ENCODE measurements at regions not wholly inside any gene's neighbourhood (a gene's known extent, or its start where the extent isn't known, plus 50 kb on each side); places are given as distances from the start of the nearest gene placed in this dataset.
"Not testable (repeated sequence)": the region's sequence is repeated elsewhere in the genome, so short reads cannot be mapped to it uniquely, and the experiment has no call there.

DNA sequence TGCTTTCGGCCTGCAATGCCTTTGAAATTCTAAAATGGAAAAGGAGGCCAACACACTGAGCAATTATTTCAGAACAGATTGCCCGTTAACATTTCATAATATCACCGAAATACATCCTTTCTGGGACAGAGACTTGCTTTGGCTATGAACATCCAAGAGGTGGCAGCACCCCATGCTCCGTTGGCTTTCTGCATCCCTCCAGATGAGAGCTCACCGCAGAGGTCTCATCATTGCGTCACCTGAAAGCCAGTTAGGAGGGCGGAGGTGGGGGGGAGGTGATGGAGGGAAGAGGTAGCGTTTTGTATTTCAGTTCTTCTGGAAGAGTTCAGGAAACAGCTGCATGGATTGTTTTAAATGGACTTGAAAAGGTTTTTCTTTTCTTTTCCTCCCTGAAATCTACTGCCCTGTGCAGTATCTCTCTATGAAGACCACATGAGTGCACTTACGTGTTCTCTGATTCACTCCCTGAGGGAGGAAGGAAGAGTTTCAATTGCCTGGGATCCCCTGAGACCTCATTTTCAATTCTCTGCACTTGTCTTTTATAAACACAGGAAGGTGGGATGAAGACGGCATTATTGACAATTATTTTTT lies 166.8 kb upstream of the PGRMC2 start:
- peak; percentile 94 for DNase-seq (ENCODE audit: low read depth, low spot score)

- no peak for DNase-seq (ENCODE audit: low read depth, low spot score)
Observed at GRCh38 chr4:128452415-128452814, 164.8 kb upstream of the PGRMC2 start.

GRCh38 chr4:128451270-128451905 lies 163.8 kb upstream of the PGRMC2 start:
- peak; percentile 27 for DNase-seq (ENCODE audit: low read depth, low spot score)

DNA sequence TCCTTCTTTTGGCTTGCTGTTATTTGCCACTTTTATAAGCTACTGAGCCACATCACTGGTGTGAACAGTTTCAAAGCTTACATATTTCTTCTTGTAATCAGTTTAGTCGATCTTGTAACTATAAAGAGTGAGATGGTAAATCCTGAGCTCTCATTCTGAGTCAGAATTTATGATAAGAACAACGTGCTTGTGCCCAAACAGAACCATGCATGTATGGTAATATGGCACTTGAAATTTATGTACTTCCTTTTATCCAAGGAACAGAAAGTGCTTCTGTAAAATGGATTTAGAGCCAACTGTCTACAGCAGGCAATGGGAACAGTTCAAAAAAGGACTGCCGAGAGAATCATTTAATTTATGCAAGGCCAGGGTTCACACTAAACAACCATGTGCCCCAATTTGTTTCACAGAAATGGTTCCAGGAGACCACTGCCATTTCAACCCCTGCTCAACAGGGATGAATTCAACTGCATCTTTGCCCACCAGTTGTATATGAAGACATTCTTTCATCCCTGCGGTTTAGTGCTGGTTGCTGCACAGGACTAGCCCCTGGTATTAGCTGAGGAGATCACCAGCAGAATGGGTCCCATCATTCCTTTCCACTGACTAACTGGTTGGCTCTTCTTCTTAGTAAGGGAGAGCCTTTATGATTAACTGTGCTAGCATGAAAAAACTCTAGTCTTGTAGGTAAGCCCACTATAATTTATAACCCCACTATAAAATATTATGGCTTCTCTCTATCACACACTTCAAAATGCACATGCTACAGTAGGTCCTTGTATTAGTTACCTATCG lies 162.9 kb upstream of the PGRMC2 start:
- no peak for DNase-seq (ENCODE audit: low read depth, low spot score)

GRCh38 chr4:128449251-128449650 lies 161.6 kb upstream of the PGRMC2 start:
- DNase-seq (ENCODE audit: low read depth, low spot score) = no peak

GRCh38 chr4:128444544-128445302 lies 157.1 kb upstream of the PGRMC2 start:
- DNase-seq (ENCODE audit: low read depth, low spot score) = no peak

- no peak for DNase-seq (ENCODE audit: low read depth, low spot score)
Observed at GRCh38 chr4:128440923-128441322, 153.3 kb upstream of the PGRMC2 start.

DNA sequence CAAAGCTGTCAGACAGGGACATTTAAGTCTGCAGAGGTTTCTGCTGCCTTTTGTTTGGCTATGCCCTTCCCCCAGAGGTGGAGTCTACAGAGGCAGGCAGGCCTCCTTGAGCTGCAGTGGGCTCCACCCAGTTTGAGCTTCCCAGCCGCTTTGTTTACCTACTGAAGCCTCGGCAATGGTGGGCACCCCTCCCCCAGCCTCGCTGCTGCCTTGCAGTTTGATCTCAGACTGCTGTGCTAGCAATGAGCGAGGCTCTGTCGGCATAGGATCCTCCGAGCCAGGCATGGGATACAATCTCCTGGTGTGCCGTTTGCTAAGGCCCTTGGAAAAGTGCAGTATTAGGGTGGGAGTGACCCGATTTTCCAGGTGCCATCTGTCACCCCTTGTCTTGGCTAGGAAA lies 149.4 kb upstream of the PGRMC2 start:
- not testable (repeated sequence) for DNase-seq (ENCODE audit: low read depth, low spot score)

GRCh38 chr4:128429023-128429613 lies 141.5 kb upstream of the PGRMC2 start:
- DNase-seq (ENCODE audit: low read depth, low spot score) = not testable (repeated sequence)

DNA sequence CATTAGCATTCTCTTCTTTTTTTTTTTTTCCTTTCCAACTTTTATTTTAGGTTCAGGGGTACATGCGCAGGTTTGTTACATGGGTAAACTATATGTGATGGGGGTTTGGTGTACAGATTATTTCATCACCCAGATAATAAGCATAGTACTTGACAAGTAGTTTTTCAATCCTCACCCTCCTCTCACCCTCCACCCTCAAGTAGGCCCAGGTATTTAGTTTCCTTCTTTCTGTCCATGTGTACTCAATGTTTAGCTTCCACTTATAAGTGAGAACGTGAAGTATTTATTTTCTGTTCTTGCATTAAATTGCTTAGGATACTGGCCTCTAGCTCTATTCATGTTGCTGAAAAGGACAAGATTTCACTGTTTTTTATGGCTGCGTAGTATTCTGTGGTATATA lies 140.8 kb upstream of the PGRMC2 start:
- no peak for DNase-seq (ENCODE audit: low read depth, low spot score)

DNA sequence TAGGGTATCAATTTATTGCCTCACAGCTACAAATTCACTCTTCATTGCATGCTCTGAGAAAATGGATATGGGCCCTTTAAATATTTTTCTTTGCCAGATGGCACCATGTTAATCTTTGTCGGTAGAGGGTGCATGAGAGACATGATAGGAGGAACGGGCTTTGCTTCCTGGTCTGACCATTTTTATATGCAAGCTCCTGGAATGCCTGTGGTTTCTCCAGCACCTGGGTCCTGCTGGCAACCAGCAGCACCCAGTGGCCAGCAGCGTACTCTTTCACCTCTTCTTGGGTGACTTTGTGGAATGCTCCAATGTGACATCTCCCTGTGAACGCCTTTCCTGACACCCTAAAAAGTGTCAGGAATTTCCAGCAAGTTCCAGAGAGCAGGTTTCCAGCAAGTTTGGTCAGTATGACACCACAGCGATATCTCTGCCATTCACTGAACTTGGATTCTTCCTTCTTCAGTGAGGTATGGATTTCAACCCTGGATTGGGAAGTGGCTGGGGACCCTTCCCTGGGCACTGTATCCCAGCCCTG lies 140.3 kb upstream of the PGRMC2 start:
- DNase-seq (ENCODE audit: low read depth, low spot score) = peak; percentile 77

- DNase-seq (ENCODE audit: low read depth, low spot score) = peak; percentile 28
Observed at GRCh38 chr4:128424527-128425497, 137.2 kb upstream of the PGRMC2 start.

DNA sequence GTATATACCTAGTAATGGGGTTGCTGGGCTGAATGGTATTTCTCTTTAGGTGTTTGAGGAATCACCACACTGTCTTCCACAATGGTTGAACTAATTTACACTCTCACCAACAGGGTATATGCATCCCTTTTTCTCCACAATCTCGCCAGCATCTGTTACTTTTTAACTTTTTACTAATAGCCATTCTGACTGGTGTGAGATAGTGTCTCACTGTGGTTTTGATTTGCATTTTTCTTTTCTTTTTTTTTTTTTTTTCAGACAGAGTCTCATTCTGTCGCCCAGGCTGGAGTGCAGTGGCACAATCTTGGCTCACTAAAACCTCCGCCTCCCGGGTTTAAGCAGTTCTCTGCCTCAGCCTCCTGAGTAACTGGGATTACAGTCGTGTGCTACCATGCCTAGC lies 134.7 kb upstream of the PGRMC2 start:
- not testable (repeated sequence) for DNase-seq (ENCODE audit: low read depth, low spot score)

DNA sequence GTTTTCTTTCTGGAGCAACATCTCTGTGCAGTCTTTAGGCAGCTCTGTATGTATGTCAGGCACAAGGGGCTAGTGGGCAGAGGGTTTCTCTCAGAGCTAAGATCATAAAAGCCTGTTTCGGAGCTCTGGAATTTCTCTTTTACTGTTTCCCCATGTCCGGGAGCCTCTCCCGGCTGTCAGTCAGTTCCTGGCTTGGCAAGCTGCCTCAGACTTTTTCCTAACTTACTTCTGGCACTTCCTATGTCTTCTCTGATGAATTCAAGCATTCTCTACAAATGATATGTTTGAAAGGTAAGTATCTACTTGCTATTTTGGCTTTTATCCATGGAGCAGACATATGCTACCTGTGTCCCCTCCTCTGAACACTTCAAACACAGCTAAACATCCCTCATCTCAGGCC lies 129.3 kb upstream of the PGRMC2 start:
- peak; percentile 35 for DNase-seq (ENCODE audit: low read depth, low spot score)

- DNase-seq (ENCODE audit: low read depth, low spot score) = no peak
Observed at GRCh38 chr4:128410037-128410436, 122.4 kb upstream of the PGRMC2 start.

DNA sequence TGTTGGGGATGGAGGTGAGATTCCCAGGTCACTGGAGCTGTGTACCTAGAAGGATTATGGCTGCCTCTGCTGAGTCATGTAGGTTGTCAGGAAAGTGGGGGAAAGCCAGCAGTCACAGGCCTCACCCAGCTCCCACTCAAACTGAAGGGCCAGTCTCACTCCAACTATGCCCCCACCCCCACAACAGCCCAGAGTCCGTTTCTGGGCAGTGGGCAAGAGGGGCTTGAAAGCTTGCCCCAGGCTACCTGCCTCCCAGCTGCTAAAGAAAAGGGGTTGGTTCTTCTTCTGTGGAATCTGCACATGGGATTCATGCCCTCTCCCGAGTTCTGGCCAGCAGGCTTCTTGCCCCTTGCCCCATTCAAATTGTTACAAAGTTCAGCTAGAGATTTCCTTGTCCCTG lies 116.0 kb upstream of the PGRMC2 start:
- DNase-seq (ENCODE audit: low read depth, low spot score) = no peak

GRCh38 chr4:128394778-128395177 lies 107.2 kb upstream of the PGRMC2 start:
- peak; percentile 52 for DNase-seq (ENCODE audit: low read depth, low spot score)

DNA sequence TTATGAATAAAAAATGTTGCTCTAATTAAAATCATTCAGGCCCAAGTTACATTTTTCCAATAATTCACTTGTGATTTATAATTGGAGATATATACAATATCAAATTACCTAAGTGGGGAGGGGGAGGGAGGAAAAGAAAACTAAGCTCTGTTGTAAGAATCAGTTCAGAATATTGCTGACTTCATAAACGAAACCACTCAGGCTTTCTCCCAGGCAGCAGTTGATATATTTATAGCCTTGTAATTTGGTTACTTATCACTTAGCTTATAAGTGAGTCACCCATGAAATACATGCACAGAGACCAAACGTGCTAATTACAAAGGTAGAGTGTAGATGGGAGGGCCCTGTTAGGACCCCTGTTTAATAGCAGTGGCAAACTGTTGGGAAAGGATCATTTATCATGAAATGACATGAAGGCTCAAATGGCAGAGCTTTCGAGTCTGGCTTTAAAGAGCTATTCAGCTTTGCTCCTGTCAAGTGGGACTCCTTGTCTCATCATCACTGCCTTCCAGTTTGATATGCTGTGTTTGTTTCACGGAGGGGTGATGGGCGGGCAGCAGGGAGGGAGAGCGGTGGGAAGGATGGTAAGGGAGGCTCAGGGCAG lies 105.6 kb upstream of the PGRMC2 start:
- peak; percentile 55 for DNase-seq (ENCODE audit: low read depth, low spot score)

GRCh38 chr4:128390475-128390996 lies 102.9 kb upstream of the PGRMC2 start:
- DNase-seq (ENCODE audit: low read depth, low spot score) = no peak

- DNase-seq (ENCODE audit: low read depth, low spot score) = no peak
Observed at GRCh38 chr4:128388796-128389195, 101.2 kb upstream of the PGRMC2 start.
